ENCODE measurements at regions not wholly inside any gene's neighbourhood (a gene's known extent, or its start where the extent isn't known, plus 50 kb on each side); places are given as distances from the start of the nearest gene placed in this dataset.
"Not testable (repeated sequence)": the region's sequence is repeated elsewhere in the genome, so short reads cannot be mapped to it uniquely, and the experiment has no call there.

DNA sequence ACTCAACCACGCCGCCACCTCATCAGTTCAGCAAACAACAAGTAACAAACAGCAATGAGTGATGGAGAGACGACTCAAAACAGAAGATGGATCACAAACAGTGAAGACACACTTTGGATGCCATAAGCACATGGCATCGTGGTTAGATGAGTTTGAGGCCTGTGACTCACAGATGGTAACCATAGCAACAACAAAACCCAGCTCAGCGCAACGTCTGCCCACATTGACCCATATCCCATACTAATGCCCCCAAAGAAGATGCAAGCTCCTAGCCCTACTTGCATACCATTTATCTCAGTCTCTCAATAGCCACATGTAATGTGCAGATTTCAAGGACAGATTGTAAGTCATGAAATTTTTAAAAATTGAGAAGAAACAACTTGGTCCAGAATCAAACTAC is 1322.3 kb upstream of the TMEM132C start:
- Histone ChIP-seq H3K36me3 (ENCODE audit: insufficient read depth, low read length) (no peaks in the 10 kb centered on the region), H3K79me2 (ENCODE audit: low read length) (no peaks in the 10 kb centered on the region), H3K4me3 (ENCODE audit: low read length) (no peak overlapping the region), H3K4me1 (ENCODE audit: low read length) (no peaks in the 10 kb centered on the region), H3K9ac (ENCODE audit: low read length) (no peak overlapping the region), H3K27me3 (ENCODE audit: low read length) (no peaks in the 10 kb centered on the region), H4K20me1 (ENCODE audit: insufficient read depth, low read depth, low read length) (no peaks in the 10 kb centered on the region), H2AFZ (ENCODE audit: low read length) (no peak overlapping the region), H3K9me3 (ENCODE audit: low read length) (no peaks in the 10 kb centered on the region; the same call in 1 of the 2 replicates), H3K27ac (ENCODE audit: low read length) (no peak overlapping the region), H3K9me2 (replicated peaks; ENCODE audit: insufficient read depth, low read length) (0 out of 2 replicates have a peak, but pooled peaks cover 3% of the 10 kb centered on the region), H3K4me2 (ENCODE audit: low read depth, low read length, poor library complexity, severe bottlenecking) (no peak overlapping the region)
- no peak for DNase-seq

DNA sequence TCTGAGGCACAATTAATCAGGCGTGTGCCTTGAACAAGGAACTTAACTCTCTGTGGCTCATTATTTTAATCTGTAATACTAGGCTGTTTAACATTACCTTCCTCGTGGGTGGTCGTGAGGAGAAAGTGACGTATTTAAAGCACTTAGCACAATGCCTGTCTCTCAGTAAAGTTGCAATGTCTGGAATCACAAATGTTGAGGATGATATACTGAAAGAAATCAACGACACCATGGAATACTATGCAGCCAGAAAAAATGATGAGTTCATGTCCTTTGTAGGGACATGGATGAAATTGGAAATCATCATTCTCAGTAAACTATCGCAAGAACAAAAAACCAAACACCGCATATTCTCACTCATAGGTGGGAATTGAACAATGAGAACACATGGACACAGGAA is 1320.0 kb upstream of the TMEM132C start:
- not testable (repeated sequence) for H3K79me2 ChIP-seq (ENCODE audit: low read length); H3K4me1 ChIP-seq (ENCODE audit: low read length)

DNA sequence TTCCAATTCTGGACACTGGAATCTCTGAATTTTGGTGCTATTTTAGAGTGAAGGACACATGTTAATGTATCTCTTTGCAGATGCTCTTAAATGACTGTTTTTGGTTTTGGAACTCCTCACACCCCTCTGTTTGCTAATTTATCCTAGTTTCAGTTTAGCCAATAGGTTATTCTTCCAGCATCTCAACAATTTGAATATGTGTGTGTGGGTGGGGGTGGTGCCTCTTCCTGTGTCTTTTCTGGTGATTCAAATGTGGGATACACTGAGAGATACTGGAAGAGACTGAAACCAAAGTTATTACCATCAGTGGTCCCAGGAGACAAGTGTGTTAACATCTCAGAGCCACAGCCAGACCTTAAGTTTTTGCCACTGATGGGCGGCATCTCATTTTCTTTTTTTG is 1317.4 kb upstream of the TMEM132C start:
- Histone ChIP-seq H3K79me2 (ENCODE audit: low read length) (no peaks in the 10 kb centered on the region), H3K4me1 (ENCODE audit: low read length) (no peaks in the 10 kb centered on the region), H3K9ac (ENCODE audit: low read length) (no peak overlapping the region), H2AFZ (ENCODE audit: low read length) (no peak overlapping the region), H3K9me2 (replicated peaks; ENCODE audit: insufficient read depth, low read length) (no peaks in the 10 kb centered on the region), H3K4me2 (ENCODE audit: low read depth, low read length, poor library complexity, severe bottlenecking) (no peak overlapping the region), H3K27me3 (ENCODE audit: low read length) (no peaks in the 10 kb centered on the region), H3K27ac (ENCODE audit: low read length) (no peak overlapping the region), H4K20me1 (ENCODE audit: insufficient read depth, low read depth, low read length) (no peaks in the 10 kb centered on the region), H3K9me3 (ENCODE audit: low read length) (no peaks in the 10 kb centered on the region), H3K4me3 (ENCODE audit: low read length) (no peak overlapping the region), H3K36me3 (ENCODE audit: insufficient read depth, low read length) (no peaks in the 10 kb centered on the region)
- no peak for DNase-seq

More for the DNA sequence above, 1320.0 kb upstream of the TMEM132C start:
- not testable (repeated sequence) for H3K9me2 ChIP-seq (replicated peaks; ENCODE audit: insufficient read depth, low read length); H3K27ac ChIP-seq (ENCODE audit: low read length); H2AFZ ChIP-seq (ENCODE audit: low read length); H3K9ac ChIP-seq (ENCODE audit: low read length); DNase-seq; H3K9me3 ChIP-seq (ENCODE audit: low read length); H3K27me3 ChIP-seq (ENCODE audit: low read length); H3K36me3 ChIP-seq (ENCODE audit: insufficient read depth, low read length); H3K4me2 ChIP-seq (ENCODE audit: low read depth, low read length, poor library complexity, severe bottlenecking); H4K20me1 ChIP-seq (ENCODE audit: insufficient read depth, low read depth, low read length); H3K4me3 ChIP-seq (ENCODE audit: low read length)

DNA sequence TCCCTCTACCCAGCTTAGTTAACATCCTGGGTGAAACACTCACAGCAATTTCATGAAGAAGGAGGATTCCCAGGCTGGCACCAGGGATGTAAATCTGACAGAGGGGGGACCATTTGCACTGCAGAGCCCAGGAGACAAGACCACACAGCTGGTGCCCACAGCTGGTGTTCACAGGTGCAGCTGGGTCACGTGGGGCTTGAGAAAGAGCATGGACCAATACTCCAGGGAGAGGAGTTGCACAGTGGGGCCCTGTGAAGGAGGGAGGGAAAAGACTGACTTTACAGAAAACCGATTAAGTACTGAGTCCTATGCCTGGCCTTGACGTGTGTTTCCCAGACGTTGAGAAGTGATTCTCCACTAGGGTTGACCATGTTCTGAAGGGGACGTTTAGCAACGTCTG is 1316.7 kb upstream of the TMEM132C start:
- no peaks in the 10 kb centered on the region for H3K79me2 ChIP-seq (ENCODE audit: low read length)

DNA sequence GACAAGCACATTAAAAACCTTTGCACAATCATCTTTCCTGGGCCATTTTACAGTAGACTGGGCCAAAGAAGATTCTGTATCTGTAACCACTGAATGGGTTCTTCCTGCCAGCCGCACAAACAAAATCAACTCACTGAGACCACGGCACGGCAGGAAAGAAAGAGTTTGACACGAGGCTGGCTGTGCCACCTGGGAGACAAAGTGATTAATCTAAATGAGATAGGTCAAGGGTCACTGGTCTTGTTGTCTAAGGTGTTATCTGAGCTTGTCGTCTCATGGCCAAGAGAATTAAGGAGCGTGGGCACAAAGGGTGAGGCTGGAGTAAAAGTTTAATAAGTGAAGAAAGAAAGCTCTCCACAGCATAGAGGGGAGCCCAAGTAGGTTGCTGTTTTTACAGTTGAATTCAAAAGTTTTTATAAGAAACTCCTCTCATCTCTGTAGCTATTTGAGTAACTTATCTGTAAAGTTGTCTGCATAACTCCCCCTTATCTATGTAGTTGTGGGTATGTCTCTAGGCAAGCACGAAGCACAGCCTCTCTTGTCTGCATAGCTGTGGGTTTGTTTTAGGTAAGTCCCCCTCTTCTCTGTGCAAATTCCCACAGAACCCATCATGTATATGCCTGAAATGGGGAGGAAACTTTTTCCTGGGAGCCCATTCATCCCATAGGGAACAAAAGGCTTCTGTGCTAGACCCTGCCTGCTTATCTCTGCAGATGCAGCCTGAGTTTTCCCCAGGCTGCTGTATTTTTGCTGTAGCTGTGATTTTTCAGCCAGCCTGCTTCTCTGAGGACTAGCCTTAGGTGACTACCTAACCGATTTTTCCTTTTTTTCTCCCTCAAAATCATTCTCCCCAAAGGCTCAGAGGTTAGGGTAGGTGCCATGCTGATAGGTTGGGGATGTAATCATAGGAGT is 1314.6 kb upstream of the TMEM132C start:
- Histone ChIP-seq H3K9me3 (ENCODE audit: low read length) (peaks cover 4% of the 10 kb centered on the region; the same call in 1 of the 2 replicates), H3K4me3 (ENCODE audit: low read length) (no peak overlapping the region), H3K27ac (ENCODE audit: low read length) (no peak overlapping the region), H3K9ac (ENCODE audit: low read length) (no peak overlapping the region), H3K9me2 (replicated peaks; ENCODE audit: insufficient read depth, low read length) (no peaks in the 10 kb centered on the region), H3K4me1 (ENCODE audit: low read length) (no peaks in the 10 kb centered on the region), H3K36me3 (ENCODE audit: insufficient read depth, low read length) (no peaks in the 10 kb centered on the region), H3K27me3 (ENCODE audit: low read length) (no peaks in the 10 kb centered on the region), H3K4me2 (ENCODE audit: low read depth, low read length, poor library complexity, severe bottlenecking) (no peak overlapping the region), H2AFZ (ENCODE audit: low read length) (no peak overlapping the region), H4K20me1 (ENCODE audit: insufficient read depth, low read depth, low read length) (no peaks in the 10 kb centered on the region), H3K79me2 (ENCODE audit: low read length) (no peaks in the 10 kb centered on the region)
- DNase-seq, result no peak

More for the DNA sequence above, 1316.7 kb upstream of the TMEM132C start:
- Histone ChIP-seq H3K9ac (ENCODE audit: low read length) (no peak overlapping the region), H3K27me3 (ENCODE audit: low read length) (no peaks in the 10 kb centered on the region), H3K4me3 (ENCODE audit: low read length) (no peak overlapping the region), H3K9me2 (replicated peaks; ENCODE audit: insufficient read depth, low read length) (no peaks in the 10 kb centered on the region), H3K4me1 (ENCODE audit: low read length) (no peaks in the 10 kb centered on the region), H3K36me3 (ENCODE audit: insufficient read depth, low read length) (no peaks in the 10 kb centered on the region), H2AFZ (ENCODE audit: low read length) (no peak overlapping the region), H3K9me3 (ENCODE audit: low read length) (no peaks in the 10 kb centered on the region), H3K4me2 (ENCODE audit: low read depth, low read length, poor library complexity, severe bottlenecking) (no peak overlapping the region), H4K20me1 (ENCODE audit: insufficient read depth, low read depth, low read length) (no peaks in the 10 kb centered on the region), H3K27ac (ENCODE audit: low read length) (no peak overlapping the region)
- DNase-seq, result no peak

DNA sequence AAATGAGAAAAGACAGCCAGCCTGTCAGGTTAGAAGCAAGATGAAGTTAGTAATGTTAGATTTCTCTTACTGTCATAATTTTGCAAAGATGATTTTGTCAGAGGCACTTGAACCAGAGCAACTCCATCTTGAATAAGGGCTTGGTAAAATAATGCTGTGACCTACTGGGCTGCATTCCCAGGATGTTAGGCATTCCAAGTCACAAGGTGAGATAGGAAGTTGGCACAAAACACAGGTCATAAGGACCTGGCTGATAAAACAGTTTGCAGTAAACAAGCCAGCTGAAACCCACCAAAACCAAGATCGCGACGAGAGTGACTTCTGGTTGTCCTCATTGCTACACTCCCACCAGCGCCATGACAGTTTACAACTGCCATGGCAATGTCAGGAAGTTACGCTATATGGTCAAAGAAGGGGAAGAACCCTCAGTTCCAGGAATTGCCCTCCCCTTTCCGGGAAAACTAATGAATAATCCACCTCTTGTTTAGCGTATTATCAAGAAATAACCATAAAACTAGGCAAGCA is 1313.5 kb upstream of the TMEM132C start:
- Histone ChIP-seq H3K36me3 (ENCODE audit: insufficient read depth, low read length) (no peaks in the 10 kb centered on the region), H3K4me3 (ENCODE audit: low read length) (no peak overlapping the region), H3K9me3 (ENCODE audit: low read length) (peaks cover 4% of the 10 kb centered on the region; the same call in 1 of the 2 replicates), H4K20me1 (ENCODE audit: insufficient read depth, low read depth, low read length) (no peaks in the 10 kb centered on the region), H3K27ac (ENCODE audit: low read length) (no peak overlapping the region), H3K9ac (ENCODE audit: low read length) (no peak overlapping the region), H3K79me2 (ENCODE audit: low read length) (no peaks in the 10 kb centered on the region), H3K4me1 (ENCODE audit: low read length) (no peaks in the 10 kb centered on the region), H3K4me2 (ENCODE audit: low read depth, low read length, poor library complexity, severe bottlenecking) (no peak overlapping the region), H3K9me2 (replicated peaks; ENCODE audit: insufficient read depth, low read length) (no peaks in the 10 kb centered on the region), H3K27me3 (ENCODE audit: low read length) (no peaks in the 10 kb centered on the region), H2AFZ (ENCODE audit: low read length) (no peak overlapping the region)
- no peak for DNase-seq

DNA sequence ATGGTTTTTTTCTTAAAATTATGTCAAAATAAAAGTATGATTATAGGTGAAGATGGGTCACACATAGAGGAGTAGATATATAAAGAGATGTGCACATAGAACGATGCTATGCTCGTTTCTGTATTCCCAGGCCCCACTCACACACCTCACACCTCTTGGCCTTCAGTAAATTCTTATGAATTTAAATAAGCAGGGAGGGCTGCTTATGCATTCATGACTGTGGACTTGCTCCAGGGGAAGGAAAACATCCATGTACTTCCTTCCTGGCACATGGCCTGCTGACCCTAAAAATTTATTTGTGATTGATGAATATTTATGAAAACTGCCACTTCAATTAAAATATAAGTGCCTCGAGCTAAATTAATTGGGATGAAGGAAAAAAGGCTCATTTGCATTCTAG is 1306.7 kb upstream of the TMEM132C start:
- no peak for DNase-seq
- Histone ChIP-seq H3K4me3 (ENCODE audit: low read length) (no peak overlapping the region), H4K20me1 (ENCODE audit: insufficient read depth, low read depth, low read length) (no peaks in the 10 kb centered on the region), H3K36me3 (ENCODE audit: insufficient read depth, low read length) (no peaks in the 10 kb centered on the region), H3K79me2 (ENCODE audit: low read length) (no peaks in the 10 kb centered on the region), H3K4me1 (ENCODE audit: low read length) (no peaks in the 10 kb centered on the region), H3K9me2 (replicated peaks; ENCODE audit: insufficient read depth, low read length) (no peaks in the 10 kb centered on the region), H3K27ac (ENCODE audit: low read length) (no peak overlapping the region), H3K9me3 (ENCODE audit: low read length) (peaks cover 10% of the 10 kb centered on the region; the same call in 1 of the 2 replicates), H3K27me3 (ENCODE audit: low read length) (no peaks in the 10 kb centered on the region), H3K4me2 (ENCODE audit: low read depth, low read length, poor library complexity, severe bottlenecking) (no peak overlapping the region), H3K9ac (ENCODE audit: low read length) (no peak overlapping the region), H2AFZ (ENCODE audit: low read length) (no peak overlapping the region)

DNA sequence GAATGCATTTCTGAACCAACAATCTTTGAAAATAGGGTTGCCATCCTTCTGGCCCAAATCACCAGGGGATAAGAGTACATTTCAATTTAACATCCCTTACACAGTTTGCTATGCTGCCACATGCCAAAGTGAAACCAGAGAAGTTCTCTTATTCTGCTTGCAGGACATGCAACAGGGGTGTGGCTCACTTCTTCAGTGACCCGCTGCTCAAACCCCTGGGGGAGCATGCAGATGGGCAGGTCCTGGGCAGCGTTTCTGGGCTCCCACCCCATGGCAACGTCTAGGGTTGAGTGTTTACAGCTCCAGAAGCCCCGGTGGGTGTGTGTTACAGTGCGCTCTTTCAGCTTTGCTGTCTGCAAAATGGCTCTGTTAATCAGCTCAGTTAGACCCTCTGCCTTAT is 1306.3 kb upstream of the TMEM132C start:
- no peak for DNase-seq
- Histone ChIP-seq H3K79me2 (ENCODE audit: low read length) (no peaks in the 10 kb centered on the region), H3K27me3 (ENCODE audit: low read length) (no peaks in the 10 kb centered on the region), H3K4me3 (ENCODE audit: low read length) (no peak overlapping the region), H2AFZ (ENCODE audit: low read length) (no peak overlapping the region), H3K4me2 (ENCODE audit: low read depth, low read length, poor library complexity, severe bottlenecking) (no peak overlapping the region), H3K27ac (ENCODE audit: low read length) (no peak overlapping the region), H3K9ac (ENCODE audit: low read length) (no peak overlapping the region), H3K9me3 (ENCODE audit: low read length) (peaks cover 10% of the 10 kb centered on the region; the same call in 1 of the 2 replicates), H3K36me3 (ENCODE audit: insufficient read depth, low read length) (no peaks in the 10 kb centered on the region), H3K9me2 (replicated peaks; ENCODE audit: insufficient read depth, low read length) (no peaks in the 10 kb centered on the region), H4K20me1 (ENCODE audit: insufficient read depth, low read depth, low read length) (no peaks in the 10 kb centered on the region), H3K4me1 (ENCODE audit: low read length) (no peaks in the 10 kb centered on the region)
